MG63 (cell line): ENCODE measurements at regions not wholly inside any gene's neighbourhood (a gene's known extent, or its start where the extent isn't known, plus 50 kb on each side); places are given as distances from the start of the nearest gene placed in this dataset.

Experiments
- DNase-seq: peaks from one replicate; pipeline ENCODE4 v3.0.0-alpha.2; 2020
- H3K27me3 ChIP-seq: fragments of 250-450 bp; sonication (Bioruptor Pico); 2 replicates; pipeline ENCODE4 v1.5.1; 2020; ENCODE audit warnings: mild to moderate bottlenecking, moderate library complexity
- H3K36me3 ChIP-seq: fragments of 250-450 bp; sonication (Bioruptor Pico); 2 replicates; pipeline ENCODE4 v1.5.1; 2020; ENCODE audit warnings: mild to moderate bottlenecking, moderate library complexity
- H3K4me3 ChIP-seq: fragments of 250-450 bp; sonication (Bioruptor Pico); 2 replicates; pipeline ENCODE4 v1.5.1; 2020; ENCODE audit warnings: mild to moderate bottlenecking, moderate library complexity
- H3K9me3 ChIP-seq: fragments of 250-450 bp; sonication (Bioruptor Pico); 2 replicates; pipeline ENCODE4 v1.5.1; 2020; ENCODE audit warnings: mild to moderate bottlenecking, moderate library complexity

DNA sequence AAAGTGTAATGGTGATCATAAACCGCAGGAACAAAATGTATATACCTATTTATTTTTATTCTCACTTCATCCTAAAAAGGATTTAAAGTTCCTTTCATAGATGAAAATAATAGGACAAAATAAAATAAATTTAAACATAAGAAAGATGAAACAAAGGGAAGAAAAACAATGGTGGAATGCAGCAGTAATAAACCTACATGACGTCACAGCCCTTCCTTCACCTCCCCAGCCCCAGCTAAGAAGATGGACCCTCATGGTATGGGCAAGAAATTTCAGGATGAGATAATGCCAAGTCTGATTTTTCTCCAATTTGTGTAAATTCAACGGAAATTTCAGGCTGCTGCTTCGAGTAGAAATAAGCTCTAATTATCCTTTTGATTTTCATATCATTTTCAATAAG is 381.0 kb downstream of the LRIG3 start:
- Histone ChIP-seq H3K9me3 (no peaks in the 10 kb centered on the region; the same call in 1 of the 2 replicates), H3K27me3 (no peaks in the 10 kb centered on the region), H3K4me3 (no peak overlapping the region), H3K36me3 (no peaks in the 10 kb centered on the region)
- DNase-seq, result no peak

DNA sequence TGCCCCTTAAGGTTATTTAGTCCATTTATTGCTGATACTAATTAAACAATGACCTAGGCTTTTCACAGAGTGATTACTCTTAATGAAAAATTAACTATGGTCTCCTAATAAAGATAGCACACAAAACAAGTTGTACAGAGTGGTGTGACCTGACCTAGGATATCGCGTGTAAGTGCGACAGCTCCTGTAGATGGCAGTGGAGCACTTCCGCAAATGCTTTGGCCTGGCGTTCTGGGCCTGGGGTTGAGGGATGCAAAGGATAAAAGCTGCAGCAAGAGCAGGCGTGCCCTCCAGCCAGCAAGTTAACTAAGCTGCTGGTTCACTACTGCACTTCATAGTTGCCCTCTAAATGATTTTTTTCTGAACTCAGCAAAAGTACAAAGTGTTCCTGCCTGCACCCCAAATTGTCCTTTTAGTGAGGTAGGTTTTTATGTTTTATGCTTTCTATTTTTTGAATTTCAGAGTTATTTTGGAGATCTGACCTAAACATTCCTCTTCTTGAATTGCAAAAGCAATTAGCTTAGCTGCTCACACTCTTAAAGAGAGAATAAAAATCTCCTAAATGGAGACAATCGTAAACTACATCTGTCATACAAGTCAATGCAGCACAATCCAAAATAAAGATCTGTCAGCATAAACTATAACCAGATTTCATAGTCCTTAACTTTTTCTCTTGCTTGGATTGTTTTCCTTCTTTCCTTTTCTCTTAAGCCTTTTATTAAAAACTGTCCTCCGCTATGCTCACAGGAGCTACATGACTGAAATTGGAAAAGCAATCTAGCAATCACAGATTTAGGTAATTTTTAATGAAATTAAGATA is 379.6 kb downstream of the LRIG3 start:
- Histone ChIP-seq H3K9me3 (no peaks in the 10 kb centered on the region; the same call in 1 of the 2 replicates), H3K27me3 (no peaks in the 10 kb centered on the region), H3K4me3 (no peak overlapping the region), H3K36me3 (no peaks in the 10 kb centered on the region)
- peak; percentile 62 for DNase-seq

DNA sequence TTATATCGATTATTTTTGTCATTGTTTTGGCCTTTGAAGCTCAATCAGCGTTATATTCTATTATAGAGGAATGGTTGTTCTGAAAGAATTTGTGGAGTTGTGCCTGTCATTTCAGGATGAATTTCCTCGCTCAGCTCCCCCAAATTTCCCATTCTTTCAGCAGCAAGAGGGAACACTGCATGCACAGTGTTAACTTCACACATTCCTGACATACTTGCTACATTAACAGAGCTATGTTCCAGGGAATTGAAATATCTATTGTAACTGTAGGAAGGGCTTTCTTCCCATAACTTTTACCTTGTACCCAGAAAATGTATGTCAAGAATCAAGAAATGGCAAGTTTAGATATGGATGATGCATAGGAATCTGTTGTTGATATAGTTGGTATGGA is 379.0 kb downstream of the LRIG3 start:
- H3K4me3 ChIP-seq, result no peak overlapping the region
- H3K36me3 ChIP-seq, result no peaks in the 10 kb centered on the region
- H3K9me3 ChIP-seq, result no peaks in the 10 kb centered on the region; the same call in 1 of the 2 replicates
- H3K27me3 ChIP-seq, result no peaks in the 10 kb centered on the region
- no peak for DNase-seq

DNA sequence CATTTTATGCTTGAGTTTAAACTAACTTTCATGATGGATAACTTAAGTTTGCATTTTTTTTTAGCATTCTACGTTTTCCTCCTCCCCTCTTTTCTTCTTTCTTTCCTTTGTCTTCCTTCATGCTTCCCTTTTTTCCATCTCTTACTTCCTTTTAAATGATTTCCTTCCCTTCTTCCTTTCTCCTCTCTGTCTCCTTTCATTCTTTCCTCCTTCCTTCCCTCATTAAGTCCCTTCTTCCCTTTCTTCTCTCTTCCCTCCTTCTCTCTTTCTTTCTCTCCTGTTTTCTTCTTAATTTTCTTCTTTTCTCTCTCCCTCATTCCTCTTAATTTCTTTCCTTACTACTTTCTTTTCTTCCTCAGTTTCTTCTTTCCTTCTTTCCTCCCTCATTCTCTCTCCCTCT is 376.0 kb downstream of the LRIG3 start:
- Histone ChIP-seq H3K36me3 (no peaks in the 10 kb centered on the region), H3K9me3 (peaks cover 2% of the 10 kb centered on the region; the same call in 1 of the 2 replicates), H3K27me3 (no peaks in the 10 kb centered on the region), H3K4me3 (no peak overlapping the region)
- DNase-seq, result no peak

DNA sequence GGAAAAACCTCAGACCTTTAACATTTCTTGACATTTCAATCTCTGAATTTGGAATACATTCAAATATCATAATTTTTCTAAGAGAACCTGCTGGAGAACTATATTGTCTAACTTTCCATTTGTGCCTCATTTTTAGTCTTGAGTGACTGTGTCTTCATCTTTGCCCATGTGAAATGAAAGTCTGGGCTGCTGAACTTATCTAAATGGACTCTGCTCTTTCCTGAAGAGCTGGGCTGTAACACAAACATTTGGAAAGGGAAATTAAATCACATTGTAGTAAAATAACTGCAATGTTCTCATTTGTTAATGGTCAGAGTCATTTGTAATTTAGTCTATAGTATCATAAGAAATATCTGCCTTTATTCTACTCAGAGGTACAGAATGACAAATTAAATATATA is 373.1 kb downstream of the LRIG3 start:
- Histone ChIP-seq H3K27me3 (no peaks in the 10 kb centered on the region), H3K9me3 (0 out of 2 replicates have a peak, but pooled peaks cover 2% of the 10 kb centered on the region), H3K4me3 (no peak overlapping the region), H3K36me3 (no peaks in the 10 kb centered on the region)
- no peak for DNase-seq

DNA sequence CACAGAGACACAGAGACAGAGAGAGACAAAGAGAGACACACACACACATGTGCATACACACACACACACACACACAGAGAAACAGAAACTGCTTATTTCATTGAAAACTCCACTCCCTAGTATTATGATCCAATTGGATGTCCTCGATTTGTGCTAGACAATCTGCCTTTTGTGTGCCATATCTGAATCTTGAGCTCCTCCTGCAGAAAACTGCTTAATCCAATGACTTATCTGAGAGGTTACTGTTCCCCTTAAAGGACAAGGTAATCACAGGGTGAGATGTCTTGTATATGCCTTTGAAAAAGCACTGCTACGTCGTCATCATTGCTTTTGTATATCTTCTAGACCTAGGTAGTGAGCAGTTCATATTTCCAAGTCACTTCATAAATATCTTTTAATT is 371.5 kb downstream of the LRIG3 start:
- Histone ChIP-seq H3K36me3 (no peaks in the 10 kb centered on the region), H3K9me3 (0 out of 2 replicates have a peak, but pooled peaks cover 2% of the 10 kb centered on the region), H3K27me3 (no peaks in the 10 kb centered on the region), H3K4me3 (no peak overlapping the region)
- DNase-seq, result no peak

DNA sequence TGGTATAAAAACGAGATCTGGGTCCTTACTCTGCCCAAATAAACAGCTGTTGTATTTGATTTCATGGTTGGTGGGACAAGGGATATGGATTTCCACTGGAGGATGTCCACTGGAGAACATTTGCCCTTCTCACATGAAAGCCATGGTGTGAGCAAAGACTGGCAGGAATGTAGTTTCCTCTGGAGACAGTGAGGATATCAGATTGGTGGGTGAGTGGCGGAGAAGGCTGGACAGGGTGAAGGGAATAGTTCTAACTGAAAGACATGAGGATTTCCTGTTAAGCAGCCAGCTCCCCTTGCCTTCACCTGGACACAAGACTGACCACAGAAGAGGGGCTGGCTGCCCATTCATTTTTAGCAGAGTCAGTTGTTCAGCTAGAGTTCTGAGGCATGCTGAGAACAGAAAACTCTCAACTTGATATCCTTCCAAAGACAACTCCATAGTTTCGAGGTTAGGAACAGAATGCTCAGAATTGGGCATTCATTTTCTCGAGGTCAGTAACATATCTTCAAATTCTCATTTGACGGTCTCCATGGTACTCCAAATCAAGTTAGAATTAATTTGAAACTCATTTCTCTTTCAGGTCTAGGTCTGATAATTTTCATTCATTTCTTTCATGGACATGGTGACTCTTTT is 365.7 kb downstream of the LRIG3 start:
- DNase-seq, result no peak
- Histone ChIP-seq H3K4me3 (no peak overlapping the region), H3K27me3 (no peaks in the 10 kb centered on the region), H3K9me3 (no peaks in the 10 kb centered on the region), H3K36me3 (no peaks in the 10 kb centered on the region)

DNA sequence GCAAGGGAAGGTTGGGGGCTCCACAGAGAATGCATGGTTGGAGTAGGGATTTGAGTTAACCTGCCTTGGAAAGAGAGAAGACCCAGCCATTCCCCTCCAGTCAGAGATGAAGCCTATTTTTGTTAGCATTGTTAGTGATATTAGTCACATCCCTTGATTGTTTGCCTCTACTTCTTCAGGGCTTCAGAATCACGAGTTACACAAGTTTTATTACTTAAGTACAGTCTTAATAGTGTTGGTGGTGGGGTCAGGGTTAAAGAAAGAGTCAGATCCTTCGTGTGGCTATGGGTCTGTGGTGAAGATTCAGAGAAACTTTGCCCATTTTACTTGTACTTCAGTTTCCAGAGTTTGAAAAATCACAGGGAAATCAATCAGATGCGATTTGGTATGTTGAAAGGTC is 363.1 kb downstream of the LRIG3 start:
- Histone ChIP-seq H3K27me3 (no peaks in the 10 kb centered on the region), H3K4me3 (no peak overlapping the region), H3K36me3 (no peaks in the 10 kb centered on the region), H3K9me3 (no peaks in the 10 kb centered on the region)
- no peak for DNase-seq

DNA sequence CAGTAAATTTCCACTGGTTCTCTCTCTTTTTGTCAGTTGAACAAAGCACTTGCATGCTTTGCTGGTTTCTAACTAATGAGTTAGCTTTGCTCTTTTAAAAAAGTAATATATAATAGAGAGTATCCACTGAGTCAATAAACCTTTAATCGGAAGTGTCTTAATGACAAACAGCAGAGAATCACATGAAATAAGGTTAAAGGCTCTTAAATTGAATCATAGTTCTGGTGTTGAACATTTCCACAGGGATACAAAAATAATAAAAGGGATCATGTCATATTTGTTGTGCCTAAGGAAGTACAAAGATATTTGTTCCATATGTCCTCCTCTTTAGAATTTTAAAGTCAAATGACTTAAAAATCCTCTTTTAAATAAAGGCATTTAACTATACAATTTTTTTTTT is 362.6 kb downstream of the LRIG3 start:
- no peak overlapping the region for H3K4me3 ChIP-seq
- DNase-seq, result no peak
- no peaks in the 10 kb centered on the region for H3K36me3 ChIP-seq
- H3K9me3 ChIP-seq, result no peaks in the 10 kb centered on the region
- no peaks in the 10 kb centered on the region for H3K27me3 ChIP-seq

DNA sequence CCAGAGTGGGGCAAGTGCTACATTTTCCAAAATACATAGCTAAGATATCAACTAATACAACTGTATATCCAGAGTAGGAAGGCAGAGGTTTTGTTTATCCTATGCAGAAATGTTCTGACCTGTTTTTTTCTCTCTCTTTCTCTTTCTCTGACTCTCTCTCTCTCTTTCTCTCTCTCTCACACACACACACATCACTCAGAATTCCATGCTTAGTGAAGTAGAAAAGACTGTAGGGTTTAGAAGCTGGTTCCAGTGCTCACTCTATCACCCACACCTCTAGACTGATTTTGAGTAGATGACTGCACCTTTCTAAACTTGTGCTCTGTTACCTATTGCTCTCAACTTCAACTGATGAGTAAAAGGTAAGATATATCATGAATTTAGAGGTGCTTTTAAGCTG is 356.7 kb downstream of the LRIG3 start:
- Histone ChIP-seq H3K36me3 (no peaks in the 10 kb centered on the region), H3K27me3 (no peaks in the 10 kb centered on the region), H3K9me3 (peaks cover 3% of the 10 kb centered on the region; the same call in 1 of the 2 replicates), H3K4me3 (no peak overlapping the region)
- DNase-seq, result no peak

DNA sequence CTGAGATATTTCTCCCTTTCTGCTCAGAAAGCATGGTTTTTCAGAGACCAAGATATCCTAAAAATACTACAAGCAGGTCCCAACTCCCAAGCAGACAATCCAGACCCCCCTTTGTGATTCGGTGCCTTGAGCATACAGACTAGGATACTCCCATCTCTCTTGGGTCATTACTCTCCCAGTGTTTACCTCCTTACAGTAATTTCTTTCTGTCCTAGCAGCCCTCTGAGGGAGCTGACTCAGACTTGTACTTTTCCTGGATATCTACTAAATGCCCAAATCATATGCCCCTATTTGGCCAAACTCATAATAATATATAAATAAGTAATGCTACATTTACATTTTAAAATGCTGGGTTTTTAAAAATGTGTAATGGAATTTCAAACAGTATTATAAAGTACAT is 355.6 kb downstream of the LRIG3 start:
- Histone ChIP-seq H3K36me3 (no peaks in the 10 kb centered on the region), H3K9me3 (peaks cover 3% of the 10 kb centered on the region; the same call in 1 of the 2 replicates), H3K27me3 (no peaks in the 10 kb centered on the region), H3K4me3 (no peak overlapping the region)
- DNase-seq, result no peak

DNA sequence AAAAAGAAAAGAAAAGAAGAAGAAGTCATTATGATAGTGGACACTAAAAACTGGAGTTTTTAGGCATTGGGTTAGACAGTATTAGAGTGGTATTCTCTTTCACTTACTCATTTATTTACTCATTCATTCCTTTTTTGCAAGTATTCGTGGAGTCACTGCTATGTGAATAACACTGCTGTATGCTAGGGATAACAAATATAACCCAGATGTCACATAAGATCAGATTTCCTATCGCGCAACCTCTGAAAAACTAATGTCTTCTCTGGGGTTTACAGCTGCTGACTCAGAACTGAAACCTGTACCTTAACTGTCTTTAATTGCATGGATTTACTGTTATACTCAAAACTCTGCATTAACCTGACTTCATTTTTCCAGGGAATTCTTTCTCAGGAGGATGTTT is 353.7 kb downstream of the LRIG3 start:
- Histone ChIP-seq H3K4me3 (no peak overlapping the region), H3K27me3 (no peaks in the 10 kb centered on the region), H3K36me3 (no peaks in the 10 kb centered on the region), H3K9me3 (peaks cover 3% of the 10 kb centered on the region; the same call in 1 of the 2 replicates)
- DNase-seq, result no peak

DNA sequence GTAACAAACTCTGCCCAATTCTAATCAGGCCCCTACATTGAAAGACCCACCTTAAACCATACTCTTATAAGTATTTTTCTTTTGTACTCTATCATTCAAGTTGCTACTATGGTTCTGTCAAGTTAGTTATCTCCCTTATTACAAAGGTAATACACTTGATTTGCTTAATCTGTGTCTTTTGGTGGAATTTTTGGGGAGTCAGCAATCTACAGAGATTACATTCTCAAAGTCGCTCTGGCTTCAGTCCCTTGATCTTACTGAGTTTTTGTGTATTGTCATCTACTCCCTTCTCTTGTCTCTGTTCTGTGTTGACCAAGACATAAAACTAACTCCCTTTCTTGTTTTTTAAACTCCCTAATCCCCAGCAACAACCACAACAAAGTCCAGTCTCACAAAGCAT is 353.1 kb downstream of the LRIG3 start:
- H3K27me3 ChIP-seq, result no peaks in the 10 kb centered on the region
- H3K36me3 ChIP-seq, result no peaks in the 10 kb centered on the region
- no peak overlapping the region for H3K4me3 ChIP-seq
- no peak for DNase-seq
- H3K9me3 ChIP-seq, result peaks cover 3% of the 10 kb centered on the region; the same call in 1 of the 2 replicates

DNA sequence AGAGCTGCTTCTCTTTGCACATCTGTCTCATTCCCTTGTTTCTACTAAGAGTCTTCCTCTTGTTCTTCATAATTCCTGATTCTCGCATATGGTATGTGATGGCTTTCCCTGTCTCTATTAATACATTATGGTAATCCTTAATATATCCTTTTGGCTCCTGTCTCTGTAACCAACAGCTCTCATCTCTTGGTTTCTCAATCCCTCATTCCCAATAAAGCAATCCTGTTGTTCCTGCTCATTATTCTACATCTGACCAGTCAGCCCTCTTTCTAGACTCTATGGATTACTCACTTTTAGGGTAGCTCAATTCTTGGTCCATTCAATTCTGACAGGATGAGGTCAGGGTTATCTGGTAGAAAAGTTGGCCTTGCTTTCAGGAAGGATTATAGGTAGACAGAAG is 349.9 kb downstream of the LRIG3 start:
- no peak for DNase-seq
- H3K27me3 ChIP-seq, result no peaks in the 10 kb centered on the region
- H3K36me3 ChIP-seq, result no peaks in the 10 kb centered on the region
- peaks cover 3% of the 10 kb centered on the region; the same call in 1 of the 2 replicates for H3K9me3 ChIP-seq
- H3K4me3 ChIP-seq, result no peak overlapping the region

DNA sequence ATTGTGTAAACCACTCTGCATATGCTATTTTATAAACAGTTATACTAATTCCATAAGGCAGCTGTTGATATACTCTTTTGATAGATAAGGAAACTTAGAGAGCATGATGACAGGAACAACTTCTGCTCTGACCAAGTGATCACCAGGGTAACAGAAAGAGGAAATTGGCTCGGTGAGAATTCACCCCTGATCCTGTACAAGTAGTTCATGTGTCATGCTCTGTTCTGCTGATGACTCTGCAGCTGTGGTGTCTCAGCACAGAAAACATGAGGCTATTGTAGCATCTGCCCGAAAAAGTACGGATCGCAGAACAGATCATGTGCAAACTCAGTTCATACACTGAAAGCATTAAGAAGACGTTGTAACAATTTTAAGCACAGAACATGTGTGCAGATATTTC is 345.0 kb downstream of the LRIG3 start:
- Histone ChIP-seq H3K4me3 (no peak overlapping the region), H3K9me3 (no peaks in the 10 kb centered on the region), H3K36me3 (no peaks in the 10 kb centered on the region), H3K27me3 (no peaks in the 10 kb centered on the region)
- DNase-seq, result no peak

DNA sequence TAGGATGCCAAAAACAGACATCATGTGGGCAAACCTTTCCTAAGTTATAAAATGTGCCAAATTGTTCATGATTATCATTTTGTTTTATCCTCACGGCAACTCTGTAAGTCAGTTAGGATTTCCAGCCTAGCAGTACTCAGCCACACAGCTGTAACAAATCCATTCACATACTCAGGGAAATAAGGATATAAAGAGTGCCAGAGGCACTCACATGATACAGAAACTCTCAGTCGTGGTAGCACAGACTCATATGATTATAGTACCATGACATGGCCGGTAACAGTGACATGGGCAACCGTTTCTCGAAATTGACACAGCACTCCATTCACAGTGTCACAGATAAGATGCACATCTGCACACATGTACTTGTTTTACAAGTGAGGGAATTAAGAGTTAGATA is 344.2 kb downstream of the LRIG3 start:
- H3K36me3 ChIP-seq, result no peaks in the 10 kb centered on the region
- no peaks in the 10 kb centered on the region for H3K27me3 ChIP-seq
- no peak for DNase-seq
- H3K4me3 ChIP-seq, result no peak overlapping the region
- H3K9me3 ChIP-seq, result no peaks in the 10 kb centered on the region

DNA sequence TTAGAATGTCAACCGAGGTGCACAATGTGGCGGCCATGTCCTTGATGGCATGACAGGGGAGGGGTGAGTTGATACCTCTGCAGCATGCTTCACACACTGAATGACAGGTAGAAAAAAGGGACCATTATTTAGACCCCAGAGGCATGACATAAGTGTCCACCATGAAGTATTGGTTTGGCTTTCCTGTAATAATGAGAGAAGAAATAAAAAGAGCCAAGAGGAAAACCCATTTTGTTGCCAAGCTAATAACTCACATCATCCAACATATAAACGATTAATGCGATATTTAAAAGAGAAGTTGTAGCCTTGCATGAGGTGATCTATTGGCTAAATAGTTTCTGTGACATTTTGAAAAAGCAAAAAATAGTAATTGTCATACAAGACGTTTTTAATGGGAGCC is 343.4 kb downstream of the LRIG3 start:
- Histone ChIP-seq H3K9me3 (no peaks in the 10 kb centered on the region), H3K27me3 (no peaks in the 10 kb centered on the region), H3K4me3 (no peak overlapping the region), H3K36me3 (no peaks in the 10 kb centered on the region)
- DNase-seq, result no peak

DNA sequence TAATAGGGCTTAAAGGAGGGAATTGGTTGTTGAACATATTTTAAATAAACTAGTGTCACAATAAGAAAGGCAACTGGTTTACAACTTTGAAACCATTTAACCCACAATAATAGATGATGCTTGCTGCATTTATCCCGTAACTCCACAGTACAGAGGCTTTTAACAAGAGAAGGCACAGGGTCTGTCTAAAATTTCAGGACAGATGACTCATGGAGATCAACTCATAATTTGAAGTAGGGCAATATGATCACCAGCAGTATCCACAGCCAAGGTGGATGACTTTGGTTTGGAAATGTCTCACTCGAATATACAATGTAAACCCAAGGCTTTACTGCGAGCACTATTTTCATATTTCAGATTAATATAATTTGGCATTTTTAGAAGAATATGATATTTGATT is 340.2 kb downstream of the LRIG3 start:
- H3K36me3 ChIP-seq, result no peaks in the 10 kb centered on the region
- H3K9me3 ChIP-seq, result no peaks in the 10 kb centered on the region
- no peaks in the 10 kb centered on the region for H3K27me3 ChIP-seq
- no peak for DNase-seq
- H3K4me3 ChIP-seq, result no peak overlapping the region
